Choroid plexus epithelial cell (primary cell): ENCODE measurements at regions not wholly inside any gene's neighbourhood (a gene's known extent, or its start where the extent isn't known, plus 50 kb on each side); places are given as distances from the start of the nearest gene placed in this dataset.

Experiments
- DNase-seq: peaks from one replicate; pipeline ENCODE4 v3.0.0-alpha.2; 2010; ENCODE audit warnings: low read depth
- H3K4me3 ChIP-seq: 2 replicates; pipeline ENCODE4 v1.5.1; 2011; ENCODE audit warnings: low read depth, mild to moderate bottlenecking, control low read depth, low read length, moderate library complexity
- TF ChIP-seq, protein P1 (sequence below): conservative IDR thresholded peaks from 2 replicates; pipeline ENCODE4 v1.5.1; 2011; ENCODE audit warnings: low read depth, mild to moderate bottlenecking, control low read depth, inconsistent platforms, low read length, moderate library complexity

DNA sequence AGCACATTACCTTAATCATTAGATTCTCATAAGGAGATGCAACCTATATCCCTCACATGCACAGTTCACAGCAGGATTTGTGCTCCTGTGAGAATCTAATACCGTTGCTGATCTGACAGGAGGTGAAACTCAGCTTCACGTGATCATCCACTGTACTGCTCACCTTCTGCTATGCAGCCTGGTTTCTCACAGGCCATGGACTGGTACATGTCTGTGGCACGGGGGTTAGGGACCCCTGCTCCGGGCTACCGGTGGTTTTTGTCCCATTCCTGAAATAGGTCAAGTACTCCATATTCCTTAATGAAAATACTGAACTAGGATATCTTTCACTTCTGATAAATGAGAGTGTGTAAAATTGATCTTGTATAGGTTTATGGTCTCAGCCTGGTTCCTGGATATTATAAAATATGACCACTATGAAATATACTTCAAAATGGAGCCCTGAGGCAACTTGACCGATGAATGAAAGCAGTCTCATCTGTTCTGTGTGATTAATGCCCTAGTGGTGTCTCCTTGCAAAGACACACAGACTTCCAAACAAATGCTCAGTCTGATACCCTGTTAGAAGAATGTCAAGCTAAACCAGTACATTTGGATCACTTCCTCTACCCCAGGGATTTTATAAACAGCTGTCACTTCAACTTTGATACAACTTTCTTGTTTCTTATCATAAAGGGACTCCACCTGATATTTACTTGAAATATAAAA lies 492.9 kb upstream of the ANO3 start:
- H3K4me3 ChIP-seq, result no peak overlapping the region
- DNase-seq, result peak; percentile 11
- TF ChIP-seq, protein P1, sequence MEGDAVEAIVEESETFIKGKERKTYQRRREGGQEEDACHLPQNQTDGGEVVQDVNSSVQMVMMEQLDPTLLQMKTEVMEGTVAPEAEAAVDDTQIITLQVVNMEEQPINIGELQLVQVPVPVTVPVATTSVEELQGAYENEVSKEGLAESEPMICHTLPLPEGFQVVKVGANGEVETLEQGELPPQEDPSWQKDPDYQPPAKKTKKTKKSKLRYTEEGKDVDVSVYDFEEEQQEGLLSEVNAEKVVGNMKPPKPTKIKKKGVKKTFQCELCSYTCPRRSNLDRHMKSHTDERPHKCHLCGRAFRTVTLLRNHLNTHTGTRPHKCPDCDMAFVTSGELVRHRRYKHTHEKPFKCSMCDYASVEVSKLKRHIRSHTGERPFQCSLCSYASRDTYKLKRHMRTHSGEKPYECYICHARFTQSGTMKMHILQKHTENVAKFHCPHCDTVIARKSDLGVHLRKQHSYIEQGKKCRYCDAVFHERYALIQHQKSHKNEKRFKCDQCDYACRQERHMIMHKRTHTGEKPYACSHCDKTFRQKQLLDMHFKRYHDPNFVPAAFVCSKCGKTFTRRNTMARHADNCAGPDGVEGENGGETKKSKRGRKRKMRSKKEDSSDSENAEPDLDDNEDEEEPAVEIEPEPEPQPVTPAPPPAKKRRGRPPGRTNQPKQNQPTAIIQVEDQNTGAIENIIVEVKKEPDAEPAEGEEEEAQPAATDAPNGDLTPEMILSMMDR, result no peak

DNA sequence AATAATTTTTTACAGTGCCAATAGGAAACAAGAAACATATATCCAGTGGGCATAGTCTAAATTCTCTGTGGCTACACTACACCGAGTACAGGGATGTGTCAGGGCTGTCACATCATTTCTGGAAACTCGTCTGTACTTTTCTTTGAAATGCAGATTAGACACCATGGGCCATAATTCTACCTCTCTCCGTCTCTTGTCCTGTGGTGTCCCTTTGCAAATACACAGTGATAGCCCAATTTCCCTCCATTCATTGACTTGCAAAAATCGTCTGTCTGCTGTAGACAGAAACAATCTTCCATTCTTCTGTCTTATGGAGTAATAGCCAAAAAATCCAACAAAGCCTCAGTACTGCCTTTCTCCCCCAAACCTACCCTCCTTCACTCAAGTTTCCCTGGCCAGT lies 487.1 kb upstream of the ANO3 start:
- TF ChIP-seq, protein P1, result no peak
- no peak overlapping the region for H3K4me3 ChIP-seq
- DNase-seq, result no peak

DNA sequence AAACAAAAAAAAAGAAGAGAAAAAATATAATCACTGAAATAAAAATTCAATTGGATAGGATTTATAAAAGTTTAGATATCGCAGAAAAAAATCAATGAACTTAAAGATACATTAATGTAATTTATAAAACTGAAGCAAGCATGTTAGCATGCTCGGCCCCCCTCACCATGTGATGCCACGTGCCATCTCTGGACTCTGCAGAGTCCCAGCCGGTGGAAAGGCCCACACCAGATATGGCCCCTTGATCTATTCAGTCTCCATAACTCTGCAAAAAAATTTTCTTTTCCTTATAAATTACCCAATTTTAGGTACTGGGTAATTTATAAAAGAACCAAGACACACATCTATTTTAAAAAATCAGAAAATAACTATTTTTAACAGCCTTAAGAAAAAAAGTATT lies 476.0 kb upstream of the ANO3 start:
- DNase-seq, result no peak
- TF ChIP-seq, protein P1, result no peak
- no peak overlapping the region for H3K4me3 ChIP-seq

DNA sequence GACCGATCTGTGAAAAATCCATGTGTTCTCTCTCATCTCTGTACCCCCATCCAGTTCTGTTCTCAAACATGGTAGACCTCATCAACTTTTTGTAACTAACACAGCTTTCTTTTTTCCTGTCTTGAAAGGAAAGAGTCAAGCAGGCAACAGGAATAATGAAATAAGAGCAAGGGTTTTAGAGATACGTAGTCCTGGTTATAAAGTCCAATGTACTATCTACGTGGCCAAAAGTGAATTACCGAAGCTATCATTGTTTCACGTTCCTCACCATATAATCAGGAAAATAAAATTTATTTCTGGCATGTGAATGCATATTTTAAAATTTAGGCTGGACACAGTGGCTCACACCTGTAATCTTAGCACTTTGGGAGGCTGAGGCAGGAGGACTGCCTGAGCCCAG lies 472.2 kb upstream of the ANO3 start:
- no peak overlapping the region for H3K4me3 ChIP-seq
- TF ChIP-seq, protein P1, result no peak
- DNase-seq, result no peak

DNA sequence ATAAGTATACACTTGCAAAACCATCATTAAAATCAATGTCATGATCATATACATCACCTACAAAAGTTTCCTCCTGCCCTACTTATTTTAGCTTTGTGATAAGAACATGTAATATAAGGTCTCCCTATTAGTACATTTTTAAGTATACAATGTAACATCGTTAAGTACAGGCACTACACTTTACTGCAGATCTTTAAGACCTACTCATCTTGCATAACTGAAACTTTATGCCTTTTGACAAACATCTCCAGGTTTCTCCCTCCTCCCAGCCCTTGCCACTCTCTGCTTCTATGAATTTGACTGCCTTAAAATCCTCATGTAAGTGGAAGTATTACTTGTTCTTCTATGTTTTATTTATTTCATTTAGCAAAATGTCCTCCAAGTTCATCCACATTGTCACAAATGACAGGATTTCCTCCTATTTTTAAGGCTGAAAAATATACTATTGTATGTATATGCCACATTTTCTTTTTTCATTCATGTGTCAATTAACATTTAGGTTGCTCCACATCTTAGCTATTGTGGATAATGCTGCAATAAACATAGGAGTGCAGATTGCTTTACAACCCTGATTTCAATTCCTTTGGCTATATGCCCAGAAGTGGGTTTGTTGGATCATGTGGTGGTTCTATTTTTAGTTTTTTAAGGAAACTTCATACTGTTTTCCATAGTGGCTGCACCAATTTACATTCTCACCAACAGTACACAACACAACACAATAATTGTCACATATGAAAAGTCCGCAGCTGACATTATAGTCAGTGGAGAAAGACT lies 471.1 kb upstream of the ANO3 start:
- peak; percentile 80 for DNase-seq
- TF ChIP-seq, protein P1, result no peak
- no peak overlapping the region for H3K4me3 ChIP-seq

DNA sequence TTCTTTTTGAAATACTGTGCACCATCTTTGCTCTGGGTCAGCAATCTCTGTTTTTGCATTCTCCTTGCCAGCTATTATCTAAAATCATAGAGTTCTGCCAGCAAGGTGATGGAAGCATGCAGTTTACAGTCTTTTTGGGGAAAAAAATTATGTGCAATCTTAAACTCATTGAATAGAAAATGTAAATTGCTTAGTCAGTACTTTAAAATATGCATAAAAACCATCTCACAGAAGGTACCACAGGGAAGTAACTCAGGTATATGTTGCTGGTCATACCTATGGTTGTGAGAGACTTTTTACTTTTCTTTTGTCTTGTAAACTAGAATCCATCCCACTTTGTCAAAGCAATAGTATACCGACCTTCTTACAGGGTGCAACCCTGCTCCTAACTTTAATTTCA lies 469.8 kb upstream of the ANO3 start:
- TF ChIP-seq, protein P1, result no peak
- DNase-seq, result no peak
- H3K4me3 ChIP-seq, result no peak overlapping the region
